H9 (cell line): ENCODE measurements at regions not wholly inside any gene's neighbourhood (a gene's known extent, or its start where the extent isn't known, plus 50 kb on each side); places are given as distances from the start of the nearest gene placed in this dataset.

ENCODE experiments used
- DNase-seq: peaks from one replicate; pipeline ENCODE4 v3.0.0-alpha.2; 2017
- H2AFZ ChIP-seq: one replicate; pipeline ENCODE4 v1.6.1; 2013; ENCODE audit warnings: mild to moderate bottlenecking, low read length, control low read depth, moderate library complexity
- H2AK5ac ChIP-seq: 2 replicates; pipeline ENCODE4 v1.6.1; 2013; ENCODE audit warnings: low read length, control low read depth, mixed read lengths; ENCODE audit not compliant: insufficient read length
- H2BK120ac ChIP-seq: one replicate; pipeline ENCODE4 v1.6.1; 2013; ENCODE audit warnings: low read depth, mild to moderate bottlenecking, low read length, control low read depth, inconsistent platforms; ENCODE audit not compliant: poor library complexity, severe bottlenecking
- H2BK12ac ChIP-seq: 2 replicates; pipeline ENCODE4 v1.6.1; 2013; ENCODE audit warnings: low read length, control low read depth, mixed read lengths, low read depth; ENCODE audit not compliant: insufficient read length
- H2BK15ac ChIP-seq: 2 replicates; pipeline ENCODE4 v1.6.1; 2013; ENCODE audit warnings: low read depth, low read length, control low read depth
- H2BK20ac ChIP-seq: one replicate; pipeline ENCODE4 v1.6.1; 2013; ENCODE audit warnings: low read depth, mild to moderate bottlenecking, low read length, control low read depth, inconsistent platforms; ENCODE audit not compliant: poor library complexity, severe bottlenecking
- H2BK5ac ChIP-seq: 2 replicates; pipeline ENCODE4 v1.6.1; 2013; ENCODE audit warnings: low read length, control low read depth, mixed read lengths; ENCODE audit not compliant: insufficient read length
- H3K14ac ChIP-seq: 2 replicates; pipeline ENCODE4 v1.6.1; 2013; ENCODE audit warnings: low read length, control low read depth; ENCODE audit not compliant: insufficient read depth
- H3K18ac ChIP-seq: 2 replicates; pipeline ENCODE4 v1.6.1; 2013; ENCODE audit warnings: low read depth, mild to moderate bottlenecking, mixed read lengths, low read length, control low read depth; ENCODE audit not compliant: insufficient read length
- H3K23ac ChIP-seq: 2 replicates; pipeline ENCODE4 v1.6.1; 2013; ENCODE audit warnings: low read length, control low read depth, mixed read lengths, low read depth; ENCODE audit not compliant: insufficient read length
- H3K23me2 ChIP-seq: 2 replicates; pipeline ENCODE4 v1.6.1; 2013; ENCODE audit warnings: low read depth, mild to moderate bottlenecking, mixed read lengths, low read length, control low read depth; ENCODE audit not compliant: insufficient read length, poor library complexity, severe bottlenecking
- H3K27ac ChIP-seq: 2 replicates; pipeline ENCODE4 v1.5.1; 2013; ENCODE audit warnings: low read length, control low read depth, mixed read lengths, low read depth; ENCODE audit not compliant: insufficient read length
- H3K27me3 ChIP-seq: 2 replicates; pipeline ENCODE4 v1.6.1; 2013; ENCODE audit warnings: low read length, control low read depth, inconsistent platforms; ENCODE audit not compliant: insufficient read depth
- H3K4ac ChIP-seq: 2 replicates; pipeline ENCODE4 v1.6.1; 2013; ENCODE audit warnings: low read depth, mild to moderate bottlenecking, control low read depth, inconsistent platforms, low read length, moderate library complexity
- H3K4me1 ChIP-seq: 2 replicates; pipeline ENCODE4 v1.6.1; 2013; ENCODE audit warnings: low read length, control low read depth, inconsistent platforms; ENCODE audit not compliant: insufficient read depth
- H3K4me2 ChIP-seq: 2 replicates; pipeline ENCODE4 v1.6.1; 2013; ENCODE audit warnings: low read length, control low read depth, mixed read lengths; ENCODE audit not compliant: insufficient read length, insufficient read depth
- H3K56ac ChIP-seq: 2 replicates; pipeline ENCODE4 v1.6.1; 2013; ENCODE audit warnings: low read depth, mild to moderate bottlenecking, mixed read lengths, low read length, control low read depth; ENCODE audit not compliant: insufficient read length
- H3K79me1 ChIP-seq: 2 replicates; pipeline ENCODE4 v1.6.1; 2013; ENCODE audit warnings: low read depth, mild to moderate bottlenecking, moderate library complexity, low read length, control low read depth, inconsistent platforms; ENCODE audit not compliant: insufficient read depth, poor library complexity, severe bottlenecking
- H3K79me2 ChIP-seq: 2 replicates; pipeline ENCODE4 v1.6.1; 2013; ENCODE audit warnings: low read length, control low read depth, inconsistent platforms; ENCODE audit not compliant: insufficient read depth
- H3K9ac ChIP-seq: 2 replicates; pipeline ENCODE4 v1.6.1; 2013; ENCODE audit warnings: low read length, control low read depth, mixed read lengths; ENCODE audit not compliant: insufficient read length; ENCODE audit errors: extremely low read depth
- H3K9me3 ChIP-seq: one replicate; pipeline ENCODE4 v1.6.1; 2013; ENCODE audit warnings: low read depth, low read length, inconsistent platforms; ENCODE audit not compliant: control insufficient read depth
- H3T11ph ChIP-seq: one replicate; pipeline ENCODE4 v1.6.1; 2013; ENCODE audit warnings: mild to moderate bottlenecking, low read length, control low read depth, inconsistent platforms
- H4K20me1 ChIP-seq: one replicate; pipeline ENCODE4 v1.6.1; 2013; ENCODE audit not compliant: control insufficient read depth, insufficient read length, insufficient read depth
- H4K5ac ChIP-seq: 2 replicates; pipeline ENCODE4 v1.6.1; 2013; ENCODE audit warnings: low read depth, mild to moderate bottlenecking, mixed read lengths, low read length, control low read depth; ENCODE audit not compliant: insufficient read length
- H4K8ac ChIP-seq: replicated peaks from 2 replicates; pipeline ENCODE4 v1.6.1; 2013; ENCODE audit warnings: low read length, control low read depth, mixed read lengths, low read depth; ENCODE audit not compliant: insufficient read length
- H4K91ac ChIP-seq: 2 replicates; pipeline ENCODE4 v1.6.1; 2013; ENCODE audit warnings: low read depth, mild to moderate bottlenecking, moderate library complexity, mixed read lengths, low read length, control low read depth; ENCODE audit not compliant: insufficient read length
- H3K27ac Mint-ChIP-seq, 3 experiments: 2 replicates in 2 of 3; 3 replicates in 1 of 3; pipeline ENCODE4 v1.8.0; 2020 to 2021; ENCODE audit warnings: mixed read lengths in 3 of 3, mild to moderate bottlenecking in 1 of 3, moderate library complexity in 1 of 3
- H3K27me3 Mint-ChIP-seq: 2 replicates; pipeline ENCODE4 v1.8.0; 2021; ENCODE audit warnings: low read depth, mild to moderate bottlenecking, moderate library complexity, mixed read lengths
- H3K36me3 Mint-ChIP-seq, 3 experiments: 2 replicates in 2 of 3; 3 replicates in 1 of 3; pipeline ENCODE4 v1.8.0; 2020 to 2021; ENCODE audit warnings: low read depth in 3 of 3, mixed read lengths in 3 of 3; ENCODE audit not compliant: insufficient read depth in 1 of 3
- H3K4me1 Mint-ChIP-seq, 2 experiments: 2 replicates each; pipeline ENCODE4 v1.8.0; 2020; ENCODE audit warnings: mixed read lengths in 2 of 2
- H3K4me3 Mint-ChIP-seq, 2 experiments: 2 replicates in 1 of 2; 3 replicates in 1 of 2; pipeline ENCODE4 v1.8.0; 2020 to 2021; ENCODE audit warnings: mild to moderate bottlenecking in 2 of 2, mixed read lengths in 2 of 2, moderate library complexity in 1 of 2
- H3K9me3 Mint-ChIP-seq, 2 experiments: 2 replicates in 1 of 2; 3 replicates in 1 of 2; pipeline ENCODE4 v1.8.0; 2020; ENCODE audit warnings: mild to moderate bottlenecking in 2 of 2, mixed read lengths in 2 of 2, moderate library complexity in 1 of 2
- WGBS: extraction: QIAGEN DNeasy Blood & Tissue Kit; methylation state at CpG from one replicate; pipeline ENCODE4 v1.1.7; 2013; ENCODE audit warnings: missing lambda C conversion rate, low lambda C conversion rate, mixed read lengths; ENCODE audit not compliant: insufficient read length; ENCODE audit errors: extremely low coverage; 5-methylcytosine and 5-hydroxymethylcytosine counted together
- TF ChIP-seq, protein P1 (sequence below): fragments of 200-600 bp; sonication (generic); conservative IDR thresholded peaks from 3 replicates; pipeline ENCODE4 v1.8.0; 2021; ENCODE audit warnings: antibody characterized with exemption, mild to moderate bottlenecking

DNA sequence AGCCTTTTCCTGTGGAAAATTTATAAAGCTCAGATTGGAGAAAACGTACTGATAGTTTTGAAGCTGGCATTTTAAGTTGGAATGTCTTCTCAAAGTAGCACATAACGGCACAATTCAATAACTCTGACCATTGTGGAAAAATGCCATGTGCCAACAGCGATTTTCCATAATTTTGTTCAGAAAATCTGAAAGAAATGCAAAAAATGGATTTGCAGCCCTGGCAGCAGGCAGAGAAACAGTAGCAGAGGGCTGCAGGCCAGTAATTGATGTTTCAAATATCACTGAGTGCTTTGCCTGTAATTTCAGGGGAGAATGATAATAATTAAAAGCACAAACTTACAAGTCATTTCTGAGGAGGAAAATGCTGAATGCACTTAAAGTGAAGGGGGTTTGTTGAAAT lies 507.4 kb downstream of the MAFB start:
- Histone ChIP-seq H3K56ac (no peak overlapping the region), H3K9ac (no peak overlapping the region), H3K27ac (no peak overlapping the region), H2BK15ac (no peak overlapping the region), H2BK20ac (no peak overlapping the region), H3K79me2 (no peaks in the 10 kb centered on the region), H4K91ac (no peak overlapping the region), H2AFZ (no peak overlapping the region), H3K27me3 (no peaks in the 10 kb centered on the region), H4K5ac (no peak overlapping the region), H3K4me1 (no peaks in the 10 kb centered on the region), H4K20me1 (no peaks in the 10 kb centered on the region), H2BK5ac (no peak overlapping the region), H3K23ac (no peak overlapping the region), H3K18ac (no peak overlapping the region), H2BK12ac (no peak overlapping the region), H2AK5ac (no peak overlapping the region), H3K23me2 (no peaks in the 10 kb centered on the region), H3K4ac (no peak overlapping the region), H3K4me2 (no peak overlapping the region), H3T11ph (no peak overlapping the region), H3K14ac (no peak overlapping the region), H3K79me1 (no peaks in the 10 kb centered on the region), H3K9me3 (no peaks in the 10 kb centered on the region), H2BK120ac (no peak overlapping the region), H4K8ac (no peak overlapping the region)
- Mint-ChIP-seq H3K9me3 (no peaks in the 10 kb centered on the region), H3K36me3 (peaks cover 0 to 2% (median 0%) of the 10 kb centered on the region in 3 experiments; a peak in 1 of 7 replicates), H3K27ac (no peak overlapping the region), H3K4me3 (no peak overlapping the region), H3K27me3 (no peaks in the 10 kb centered on the region), H3K4me1 (peaks cover 9 to 10% of the 10 kb centered on the region in 2 experiments)
- DNase-seq, result no peak
- TF ChIP-seq, protein P1, sequence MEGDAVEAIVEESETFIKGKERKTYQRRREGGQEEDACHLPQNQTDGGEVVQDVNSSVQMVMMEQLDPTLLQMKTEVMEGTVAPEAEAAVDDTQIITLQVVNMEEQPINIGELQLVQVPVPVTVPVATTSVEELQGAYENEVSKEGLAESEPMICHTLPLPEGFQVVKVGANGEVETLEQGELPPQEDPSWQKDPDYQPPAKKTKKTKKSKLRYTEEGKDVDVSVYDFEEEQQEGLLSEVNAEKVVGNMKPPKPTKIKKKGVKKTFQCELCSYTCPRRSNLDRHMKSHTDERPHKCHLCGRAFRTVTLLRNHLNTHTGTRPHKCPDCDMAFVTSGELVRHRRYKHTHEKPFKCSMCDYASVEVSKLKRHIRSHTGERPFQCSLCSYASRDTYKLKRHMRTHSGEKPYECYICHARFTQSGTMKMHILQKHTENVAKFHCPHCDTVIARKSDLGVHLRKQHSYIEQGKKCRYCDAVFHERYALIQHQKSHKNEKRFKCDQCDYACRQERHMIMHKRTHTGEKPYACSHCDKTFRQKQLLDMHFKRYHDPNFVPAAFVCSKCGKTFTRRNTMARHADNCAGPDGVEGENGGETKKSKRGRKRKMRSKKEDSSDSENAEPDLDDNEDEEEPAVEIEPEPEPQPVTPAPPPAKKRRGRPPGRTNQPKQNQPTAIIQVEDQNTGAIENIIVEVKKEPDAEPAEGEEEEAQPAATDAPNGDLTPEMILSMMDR, result no peak
- WGBS, result no CpG with 5 or more reads among the region's 3 CpGs
